ENCODE measurements at regions not wholly inside any gene's neighbourhood (a gene's known extent, or its start where the extent isn't known, plus 50 kb on each side); places are given as distances from the start of the nearest gene placed in this dataset.

GRCh38 chr2:128578406-128579390 lies 260.0 kb upstream of the HS6ST1 start:
- DNase-seq: no peak

- DNase-seq: no peak
Measured at GRCh38 chr2:128579825-128580224, 261.2 kb upstream of the HS6ST1 start.

- no peak for DNase-seq
Measured at GRCh38 chr2:128580988-128581848, 262.6 kb upstream of the HS6ST1 start.

GRCh38 chr2:128581849-128582244 lies 263.2 kb upstream of the HS6ST1 start:
- no peak for DNase-seq

GRCh38 chr2:128584296-128584890 lies 265.7 kb upstream of the HS6ST1 start:
- no peak for DNase-seq

GRCh38 chr2:128585706-128586105 lies 267.0 kb upstream of the HS6ST1 start:
- no peak for DNase-seq

- no peak for DNase-seq
Measured at GRCh38 chr2:128589681-128590080, 271.0 kb upstream of the HS6ST1 start.

GRCh38 chr2:128590309-128591021 lies 271.8 kb upstream of the HS6ST1 start:
- DNase-seq: no peak

GRCh38 chr2:128591022-128591860 lies 272.6 kb upstream of the HS6ST1 start:
- no peak for DNase-seq

- no peak for DNase-seq
Measured at GRCh38 chr2:128591861-128592822, 273.5 kb upstream of the HS6ST1 start.

- no peak for DNase-seq
Measured at GRCh38 chr2:128593518-128593878, 274.8 kb upstream of the HS6ST1 start.

- DNase-seq: peak; percentile 70
Measured at GRCh38 chr2:128593879-128594650, 275.4 kb upstream of the HS6ST1 start.

GRCh38 chr2:128594651-128594910 lies 275.9 kb upstream of the HS6ST1 start:
- no peak for DNase-seq

GRCh38 chr2:128594953-128595677 lies 276.4 kb upstream of the HS6ST1 start:
- DNase-seq: peak; percentile 16

- DNase-seq: peak; percentile 52
Measured at GRCh38 chr2:128595763-128596395, 277.2 kb upstream of the HS6ST1 start.

GRCh38 chr2:128596396-128597120 lies 277.9 kb upstream of the HS6ST1 start:
- DNase-seq: no peak

GRCh38 chr2:128597121-128597762 lies 278.6 kb upstream of the HS6ST1 start:
- DNase-seq: no peak

Measured in tongue (tissue), 1 donor.